SU-DHL-6 (cell line): ENCODE measurements at regions not wholly inside any gene's neighbourhood (a gene's known extent, or its start where the extent isn't known, plus 50 kb on each side); places are given as distances from the start of the nearest gene placed in this dataset.

Source experiments
- H2AFZ ChIP-seq: fragments of 200-600 bp; sonication (generic); 2 replicates; pipeline ENCODE4 v1.6.1; 2014; ENCODE audit warnings: low read depth, mild to moderate bottlenecking, moderate library complexity, mixed read lengths, antibody characterized with exemption, low read length; ENCODE audit not compliant: severe bottlenecking
- H3F3A ChIP-seq: fragments of 200-600 bp; shearing (Covaris generic); 2 replicates; pipeline ENCODE4 v1.6.0; 2016; ENCODE audit warnings: antibody characterized with exemption, mild to moderate bottlenecking; ENCODE audit not compliant: insufficient read depth
- H3K27ac ChIP-seq: fragments of 200-600 bp; sonication (generic); 2 replicates; pipeline ENCODE4 v1.5.1; 2016; ENCODE audit warnings: low read depth, mild to moderate bottlenecking, low read length, moderate library complexity, mixed read lengths
- H3K27me3 ChIP-seq: fragments of 200-600 bp; sonication (generic), shearing (Covaris generic); 2 replicates; pipeline ENCODE4 v1.6.0; 2014; ENCODE audit warnings: mild to moderate bottlenecking, low read length
- H3K36me3 ChIP-seq: fragments of 200-600 bp; sonication (generic); 2 replicates; pipeline ENCODE4 v1.6.1; 2014; ENCODE audit warnings: mild to moderate bottlenecking, low read length, mixed read lengths
- H3K4me2 ChIP-seq: fragments of 300-600, 200-600 bp; shearing (Covaris generic), sonication (generic); 2 replicates; pipeline ENCODE4 v1.6.0; 2014; ENCODE audit warnings: low read length, low read depth, mild to moderate bottlenecking; ENCODE audit not compliant: poor library complexity, severe bottlenecking
- H3K4me3 ChIP-seq: fragments of 200-600 bp; sonication (generic); 2 replicates; pipeline ENCODE4 v1.5.1; 2014; ENCODE audit warnings: antibody characterized with exemption, low read length, mild to moderate bottlenecking, mixed read lengths; ENCODE audit not compliant: insufficient read depth, poor library complexity, severe bottlenecking
- H3K79me2 ChIP-seq: fragments of 200-600 bp; sonication (generic); 2 replicates; pipeline ENCODE4 v1.6.1; 2014; ENCODE audit warnings: mild to moderate bottlenecking, low read length, moderate library complexity; ENCODE audit not compliant: insufficient read depth
- H3K9ac ChIP-seq: fragments of 200-600 bp; sonication (generic); 2 replicates; pipeline ENCODE4 v1.7.0; 2014; ENCODE audit warnings: mild to moderate bottlenecking, low read length
- H3K9me2 ChIP-seq: fragments of 200-600 bp; sonication (generic); replicated peaks from 2 replicates; pipeline ENCODE4 v1.6.1; 2014; ENCODE audit warnings: low read length; ENCODE audit not compliant: insufficient read depth
- H3K9me3 ChIP-seq: fragments of 200-600 bp; sonication (generic); 2 replicates; pipeline ENCODE4 v1.6.1; 2014; ENCODE audit warnings: low read length, mixed read lengths; ENCODE audit not compliant: insufficient read depth
- H4K20me1 ChIP-seq: fragments of 200-600 bp; sonication (generic); 2 replicates; pipeline ENCODE4 v1.6.1; 2014; ENCODE audit warnings: low read depth, mild to moderate bottlenecking, antibody characterized with exemption, low read length, moderate library complexity, mixed read lengths
- EZH2phosphoT487 ChIP-seq: fragments of 200-600 bp; sonication (generic), shearing (Covaris generic); conservative IDR thresholded peaks from 2 replicates; pipeline ENCODE4 v1.6.1; 2018; ENCODE audit warnings: mild to moderate bottlenecking, antibody characterized with exemption, low read length, moderate library complexity, mixed read lengths
- TF ChIP-seq, protein P1 (sequence below): fragments of 200-600 bp; sonication (generic); IDR thresholded peaks from one replicate; pipeline ENCODE4 v1.5.1; 2017; ENCODE audit warnings: antibody characterized with exemption, mild to moderate bottlenecking, low read length, moderate library complexity; ENCODE audit not compliant: insufficient read depth, poor library complexity, severe bottlenecking

DNA sequence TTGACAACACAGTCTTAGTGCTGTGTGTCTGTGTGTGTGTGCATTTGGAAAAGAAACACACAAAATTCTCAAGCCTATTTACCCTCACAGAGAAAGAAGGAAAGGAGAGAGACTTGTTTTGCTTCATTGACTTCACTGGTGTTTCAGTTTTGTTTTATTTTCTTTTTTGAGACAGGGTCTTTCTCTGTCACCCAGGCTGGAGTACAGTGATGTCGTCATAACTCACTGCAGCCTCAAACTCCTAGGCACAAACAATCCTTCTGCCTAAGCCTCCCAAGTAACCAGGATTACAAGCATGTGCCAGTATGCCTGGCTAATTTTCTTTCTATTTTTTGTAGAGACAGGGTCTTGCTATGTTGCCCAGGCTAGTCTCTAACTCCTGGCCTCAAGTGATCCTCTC is 636.9 kb downstream of the TAFA4 start:
- Histone ChIP-seq H3K9me3 (no peaks in the 10 kb centered on the region), H3K4me2 (no peak overlapping the region), H3K9me2 (no peaks in the 10 kb centered on the region), H3K9ac (no peak overlapping the region), H3K27me3 (no peaks in the 10 kb centered on the region), H3K4me3 (no peak overlapping the region), H3F3A (no peaks in the 10 kb centered on the region), H3K79me2 (no peaks in the 10 kb centered on the region), H2AFZ (no peak overlapping the region), H4K20me1 (no peaks in the 10 kb centered on the region), H3K27ac (no peak overlapping the region), H3K36me3 (no peaks in the 10 kb centered on the region)
- TF ChIP-seq, protein P1, sequence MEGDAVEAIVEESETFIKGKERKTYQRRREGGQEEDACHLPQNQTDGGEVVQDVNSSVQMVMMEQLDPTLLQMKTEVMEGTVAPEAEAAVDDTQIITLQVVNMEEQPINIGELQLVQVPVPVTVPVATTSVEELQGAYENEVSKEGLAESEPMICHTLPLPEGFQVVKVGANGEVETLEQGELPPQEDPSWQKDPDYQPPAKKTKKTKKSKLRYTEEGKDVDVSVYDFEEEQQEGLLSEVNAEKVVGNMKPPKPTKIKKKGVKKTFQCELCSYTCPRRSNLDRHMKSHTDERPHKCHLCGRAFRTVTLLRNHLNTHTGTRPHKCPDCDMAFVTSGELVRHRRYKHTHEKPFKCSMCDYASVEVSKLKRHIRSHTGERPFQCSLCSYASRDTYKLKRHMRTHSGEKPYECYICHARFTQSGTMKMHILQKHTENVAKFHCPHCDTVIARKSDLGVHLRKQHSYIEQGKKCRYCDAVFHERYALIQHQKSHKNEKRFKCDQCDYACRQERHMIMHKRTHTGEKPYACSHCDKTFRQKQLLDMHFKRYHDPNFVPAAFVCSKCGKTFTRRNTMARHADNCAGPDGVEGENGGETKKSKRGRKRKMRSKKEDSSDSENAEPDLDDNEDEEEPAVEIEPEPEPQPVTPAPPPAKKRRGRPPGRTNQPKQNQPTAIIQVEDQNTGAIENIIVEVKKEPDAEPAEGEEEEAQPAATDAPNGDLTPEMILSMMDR: no peak
- TF ChIP-seq EZH2phosphoT487: no peak

DNA sequence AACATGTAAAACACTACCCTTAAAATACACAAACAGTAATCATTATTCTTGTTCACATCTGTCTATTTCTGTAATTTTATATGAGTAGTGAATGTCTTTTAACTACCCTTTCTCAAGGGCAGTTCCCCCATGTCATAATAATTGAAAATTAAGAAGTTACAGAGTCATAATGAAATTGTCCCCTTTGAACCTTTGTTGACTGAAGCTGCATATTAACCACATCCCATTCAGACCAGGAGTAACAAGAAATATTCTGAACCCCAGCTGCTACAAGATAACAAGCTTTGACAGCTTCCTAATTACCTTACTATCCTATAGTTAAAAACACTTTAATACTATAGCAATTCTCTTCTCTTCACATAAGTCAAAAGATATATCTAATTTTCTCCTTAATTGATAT is 635.9 kb upstream of the SUCLG2 start:
- no peaks in the 10 kb centered on the region for H3K36me3 ChIP-seq
- no peak overlapping the region for H3K27ac ChIP-seq
- no peak overlapping the region for H3K4me2 ChIP-seq
- no peak overlapping the region for H3K4me3 ChIP-seq
- no peaks in the 10 kb centered on the region for H4K20me1 ChIP-seq
- no peak overlapping the region for H3K9ac ChIP-seq
- no peaks in the 10 kb centered on the region for H3K9me3 ChIP-seq
- no peak overlapping the region for H2AFZ ChIP-seq
- H3K9me2 ChIP-seq: no peaks in the 10 kb centered on the region
- no peak for TF ChIP-seq EZH2phosphoT487
- TF ChIP-seq, protein P1: no peak
- no peaks in the 10 kb centered on the region for H3K79me2 ChIP-seq
- no peaks in the 10 kb centered on the region for H3F3A ChIP-seq
- no peaks in the 10 kb centered on the region for H3K27me3 ChIP-seq

DNA sequence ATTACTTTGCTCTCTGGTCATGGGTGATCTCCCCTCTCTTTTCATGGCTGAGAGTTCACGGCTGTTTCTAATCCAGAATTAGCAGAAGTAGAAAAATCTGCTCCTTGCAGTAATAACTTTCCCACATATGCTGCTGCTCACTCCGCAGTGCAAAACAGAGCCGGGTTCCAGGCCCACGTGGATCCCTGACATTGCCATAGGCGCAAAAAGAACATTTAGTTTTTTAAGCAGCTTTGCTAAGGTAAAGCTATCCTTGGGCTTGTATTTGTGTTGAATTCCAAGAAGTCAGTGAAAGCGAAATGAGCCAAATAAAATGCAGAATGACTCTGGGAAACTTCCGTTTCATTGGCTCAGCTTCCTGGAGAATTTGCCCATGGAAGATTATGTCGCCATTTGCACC is 633.7 kb upstream of the SUCLG2 start:
- H3K9ac ChIP-seq: no peak overlapping the region
- no peaks in the 10 kb centered on the region for H3K27me3 ChIP-seq
- H3K9me2 ChIP-seq: no peaks in the 10 kb centered on the region
- no peak overlapping the region for H2AFZ ChIP-seq
- no peak overlapping the region for H3K4me3 ChIP-seq
- H4K20me1 ChIP-seq: no peaks in the 10 kb centered on the region
- H3F3A ChIP-seq: no peaks in the 10 kb centered on the region
- H3K4me2 ChIP-seq: no peak overlapping the region
- TF ChIP-seq, protein P1: no peak
- TF ChIP-seq EZH2phosphoT487: no peak
- H3K79me2 ChIP-seq: no peaks in the 10 kb centered on the region
- no peak overlapping the region for H3K27ac ChIP-seq
- no peaks in the 10 kb centered on the region for H3K36me3 ChIP-seq
- no peaks in the 10 kb centered on the region for H3K9me3 ChIP-seq
